GM15510 (cell line): ENCODE measurements at regions not wholly inside any gene's neighbourhood (a gene's known extent, or its start where the extent isn't known, plus 50 kb on each side); places are given as distances from the start of the nearest gene placed in this dataset.

Source experiments
- POLR2A ChIP-seq: IDR thresholded peaks from 3 replicates; pipeline ENCODE4 v1.6.1; 2011; ENCODE audit warnings: borderline replicate concordance; ENCODE audit not compliant: insufficient read length; ENCODE audit errors: extremely low read depth

DNA sequence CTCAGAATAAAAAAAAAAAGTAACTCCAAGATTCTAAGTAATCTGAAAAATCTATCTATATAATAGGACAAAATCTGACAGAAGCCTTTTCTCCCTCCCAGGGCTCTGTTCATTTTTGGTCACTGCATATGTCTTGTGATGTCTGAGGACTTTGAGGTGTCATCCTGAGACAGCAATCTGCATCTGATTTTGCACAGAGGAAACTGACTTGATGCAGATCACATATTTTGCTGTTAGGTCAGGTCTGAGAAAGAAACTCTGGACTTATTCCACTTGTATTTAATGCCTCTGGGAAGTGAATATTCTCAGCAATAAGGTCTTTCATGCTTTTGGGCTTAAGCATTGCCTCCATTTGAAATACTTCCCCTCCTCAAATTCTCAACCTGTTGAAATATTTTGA, 295.2 kb upstream of the THBS1 start:
- TF ChIP-seq POLR2A, result no peak

DNA sequence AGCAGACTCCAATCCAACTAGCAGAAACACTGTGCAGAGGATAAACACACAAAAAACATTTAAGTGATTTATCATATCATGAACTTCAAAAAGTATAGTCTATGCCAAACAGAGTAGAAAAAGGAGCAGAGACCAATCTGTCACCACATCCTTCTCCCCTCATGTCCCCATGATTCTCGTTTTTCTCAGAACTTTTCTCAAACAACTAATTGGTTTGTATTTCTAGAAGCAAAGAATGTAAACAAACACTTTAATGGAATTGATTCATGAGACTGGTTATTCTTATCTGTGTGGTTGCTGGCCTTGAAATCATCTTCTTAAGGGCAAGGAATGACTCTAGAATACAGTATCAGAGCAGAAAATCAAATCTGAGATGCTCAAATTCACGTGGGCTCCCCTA, 294.2 kb upstream of the THBS1 start:
- TF ChIP-seq POLR2A, result no peak

DNA sequence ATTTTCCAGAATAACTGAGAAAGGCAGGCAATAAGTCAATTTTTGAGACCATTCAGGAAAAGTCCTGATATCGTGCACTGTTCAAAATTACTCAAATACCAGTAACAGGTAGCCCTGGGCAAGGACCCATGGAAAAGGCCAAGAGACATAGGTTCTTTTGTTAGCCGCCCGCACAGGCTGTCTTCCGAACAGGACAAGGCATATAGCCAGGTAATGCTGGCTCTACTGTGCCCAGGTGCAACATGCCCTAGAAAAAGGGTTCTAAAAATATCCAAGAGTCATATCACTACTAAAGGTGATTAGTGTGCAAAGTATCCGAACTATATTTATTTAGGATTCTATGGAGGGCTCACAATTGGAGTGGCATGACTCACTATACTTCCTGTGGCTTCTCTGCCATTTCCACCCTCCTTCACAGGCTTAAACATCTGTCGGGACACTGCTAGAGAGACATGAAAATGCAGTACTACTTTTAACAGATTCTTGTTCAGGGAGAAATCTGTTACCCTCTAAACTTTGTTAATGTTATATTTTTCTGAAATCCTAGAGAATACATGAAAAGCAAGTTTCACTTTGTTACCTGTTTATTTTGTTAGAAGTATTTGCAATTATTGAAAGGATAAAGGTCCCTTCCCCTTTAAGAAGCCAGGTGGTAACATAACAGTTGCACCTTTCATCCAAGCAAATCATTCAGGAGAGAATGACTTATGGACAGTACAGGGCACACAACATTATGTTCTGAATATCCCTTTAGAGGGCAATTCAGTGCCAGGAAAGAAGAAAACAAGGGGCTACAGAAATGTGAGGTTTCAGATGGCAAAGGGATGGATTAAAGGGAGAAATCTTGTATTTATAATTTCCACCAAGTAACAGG, 293.3 kb upstream of the THBS1 start:
- TF ChIP-seq POLR2A, result no peak

DNA sequence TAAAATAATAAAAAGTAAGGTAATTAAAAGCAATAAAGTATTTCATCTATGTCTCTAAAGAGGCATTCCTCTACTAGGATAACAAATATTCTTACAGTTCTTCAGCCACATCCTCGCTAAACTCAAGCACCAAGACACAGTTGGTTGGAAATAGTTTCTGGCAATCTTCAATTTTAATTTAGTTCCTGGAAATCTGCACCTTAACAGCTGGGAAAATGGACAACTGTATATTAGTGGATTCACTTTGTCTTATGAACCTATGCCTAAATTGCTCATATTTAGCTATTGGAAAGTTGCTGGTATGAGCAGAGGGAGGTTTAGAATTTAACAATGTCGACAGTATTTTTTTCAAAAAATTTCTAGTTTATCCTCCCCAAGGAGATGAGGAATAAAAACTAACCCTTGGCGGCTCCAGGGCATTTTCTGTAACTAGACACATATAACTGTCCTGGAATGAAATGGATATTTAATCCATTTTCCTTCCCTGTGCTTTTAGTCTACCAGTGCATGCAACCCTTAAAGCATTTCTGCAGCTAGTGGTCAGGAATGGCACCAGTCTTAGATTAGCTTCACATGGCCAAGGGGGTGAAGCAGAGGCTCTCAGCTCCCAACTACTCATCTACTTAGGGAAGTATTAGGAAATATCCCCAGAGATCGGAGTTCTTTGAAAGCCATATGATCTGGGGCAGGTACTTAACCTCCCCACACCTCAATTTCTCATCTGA, 290.0 kb upstream of the THBS1 start:
- TF ChIP-seq POLR2A, result no peak

GRCh38 chr15:39291690-39292089, 289.2 kb upstream of the THBS1 start:
- TF ChIP-seq POLR2A, result no peak

DNA sequence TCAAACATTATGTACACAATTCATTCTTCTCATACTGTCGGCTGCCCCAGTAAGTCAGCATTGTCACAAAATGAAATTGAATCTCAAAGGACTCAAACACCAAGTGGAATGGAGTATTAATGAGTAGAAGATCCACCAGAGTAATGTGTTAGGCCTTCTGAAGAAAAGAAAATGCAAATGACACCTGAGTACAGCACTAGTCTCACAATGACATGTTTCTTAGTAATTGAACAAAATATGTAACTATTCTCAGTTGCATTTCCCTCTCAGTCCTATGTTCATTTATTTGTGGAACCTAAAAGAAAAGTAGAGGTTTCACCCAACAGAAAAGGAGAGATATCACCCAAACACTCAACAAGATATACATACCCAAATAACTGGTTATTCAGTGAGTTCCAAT, 283.9 kb upstream of the THBS1 start:
- no peak for TF ChIP-seq POLR2A

DNA sequence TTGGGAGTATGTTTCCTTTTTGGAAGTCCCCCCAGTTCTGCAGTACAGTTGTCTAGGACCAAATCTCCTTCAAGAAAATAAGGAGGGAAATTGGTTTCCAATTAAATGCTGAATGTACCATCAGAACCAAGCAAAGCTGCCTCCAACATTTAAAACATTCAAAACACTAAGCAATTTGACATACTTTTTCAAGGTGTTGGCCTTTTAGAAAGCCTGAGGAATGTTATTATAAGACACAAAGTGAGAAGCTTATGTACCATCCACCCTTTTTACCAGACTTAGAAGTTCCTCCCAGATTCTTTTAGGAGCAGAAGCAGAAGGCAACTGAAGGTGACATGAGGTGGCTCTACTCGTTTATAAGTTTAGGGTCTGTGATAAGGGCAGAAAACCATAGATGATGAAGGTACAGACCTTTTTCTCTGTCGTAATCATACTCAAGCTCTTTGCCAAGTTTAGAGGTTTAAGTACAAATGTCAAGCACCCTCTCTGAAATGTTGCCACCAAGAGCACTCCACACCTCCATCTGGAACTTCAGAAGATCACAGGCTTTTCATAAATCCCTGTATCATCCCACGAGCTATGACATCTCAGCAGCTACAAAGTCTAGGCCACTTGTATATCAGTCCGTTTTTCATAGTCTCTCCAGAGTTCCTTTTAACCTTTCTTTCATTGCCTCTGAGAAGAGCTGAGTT, 282.5 kb upstream of the THBS1 start:
- TF ChIP-seq POLR2A, result no peak

GRCh38 chr15:39299486-39300267, 281.2 kb upstream of the THBS1 start:
- no peak for TF ChIP-seq POLR2A

DNA sequence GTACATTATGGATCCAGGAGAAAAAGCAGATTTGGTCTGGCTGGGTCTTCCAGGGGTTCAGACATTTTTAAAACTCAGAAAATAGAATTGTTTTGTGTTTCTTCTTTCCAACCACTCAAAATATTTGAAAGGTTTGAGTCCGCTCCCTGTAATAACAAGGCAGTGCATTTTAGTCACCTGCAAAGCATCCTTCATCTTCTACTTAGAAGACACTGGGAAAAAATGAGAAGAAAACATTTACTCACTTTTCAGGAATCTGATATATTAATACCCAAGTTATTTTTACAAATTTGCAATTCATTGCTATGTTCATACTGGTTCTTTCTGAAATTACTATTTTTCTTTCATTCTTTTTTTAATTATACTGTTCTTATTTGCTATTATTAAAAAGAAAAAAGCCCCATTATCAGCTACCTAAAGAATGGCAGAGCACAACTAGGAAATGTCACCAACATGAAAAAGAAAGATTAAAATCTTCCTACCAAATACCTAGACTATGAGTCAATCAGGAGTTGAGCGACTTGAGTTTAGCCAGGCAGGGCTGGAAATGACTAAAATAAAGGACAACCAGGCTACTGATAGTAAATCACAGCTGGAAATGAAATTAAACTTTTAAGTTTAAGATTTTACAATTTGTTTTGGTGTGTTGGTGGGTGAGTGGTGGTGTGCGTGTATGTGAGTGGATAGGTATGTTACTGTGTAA, 280.3 kb upstream of the THBS1 start:
- TF ChIP-seq POLR2A, result no peak

DNA sequence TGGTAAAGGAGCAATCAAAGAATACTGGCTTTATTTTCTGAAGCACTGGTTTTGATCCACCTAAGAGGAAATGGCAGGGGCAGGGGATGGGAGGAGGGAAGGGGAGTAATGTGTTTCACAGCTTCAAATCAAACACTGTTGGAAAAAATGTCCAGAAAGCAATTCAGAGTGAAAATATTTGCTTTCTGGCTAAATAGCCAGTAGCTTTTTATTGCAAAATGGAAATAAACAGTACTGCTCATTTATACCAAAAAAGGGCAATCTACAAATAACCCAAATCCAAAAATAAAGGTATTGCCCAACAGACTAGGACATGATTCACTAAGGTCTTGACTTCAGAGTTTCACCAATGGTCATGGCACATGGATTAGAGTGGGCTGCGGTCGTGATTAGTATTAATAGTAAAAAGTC, 279.3 kb upstream of the THBS1 start:
- no peak for TF ChIP-seq POLR2A

DNA sequence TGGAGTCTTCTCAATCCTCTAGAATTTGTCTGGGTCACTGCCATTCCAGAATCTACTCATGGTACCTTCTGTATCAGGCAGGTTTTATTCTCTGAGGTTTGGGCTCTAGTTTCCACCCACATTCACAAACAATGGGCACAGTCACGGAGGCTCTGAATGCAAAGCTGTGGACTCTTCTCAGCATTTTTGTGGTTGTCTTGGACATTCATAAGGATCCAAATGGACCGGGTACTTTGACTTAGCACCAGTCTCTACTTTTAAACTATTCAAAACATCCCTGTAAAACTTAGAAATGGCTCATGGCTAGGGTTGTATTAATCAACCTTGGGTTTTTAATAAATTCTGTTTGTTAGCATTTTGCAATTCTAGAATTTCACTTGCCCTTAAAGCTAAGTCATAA, 277.9 kb upstream of the THBS1 start:
- no peak for TF ChIP-seq POLR2A

DNA sequence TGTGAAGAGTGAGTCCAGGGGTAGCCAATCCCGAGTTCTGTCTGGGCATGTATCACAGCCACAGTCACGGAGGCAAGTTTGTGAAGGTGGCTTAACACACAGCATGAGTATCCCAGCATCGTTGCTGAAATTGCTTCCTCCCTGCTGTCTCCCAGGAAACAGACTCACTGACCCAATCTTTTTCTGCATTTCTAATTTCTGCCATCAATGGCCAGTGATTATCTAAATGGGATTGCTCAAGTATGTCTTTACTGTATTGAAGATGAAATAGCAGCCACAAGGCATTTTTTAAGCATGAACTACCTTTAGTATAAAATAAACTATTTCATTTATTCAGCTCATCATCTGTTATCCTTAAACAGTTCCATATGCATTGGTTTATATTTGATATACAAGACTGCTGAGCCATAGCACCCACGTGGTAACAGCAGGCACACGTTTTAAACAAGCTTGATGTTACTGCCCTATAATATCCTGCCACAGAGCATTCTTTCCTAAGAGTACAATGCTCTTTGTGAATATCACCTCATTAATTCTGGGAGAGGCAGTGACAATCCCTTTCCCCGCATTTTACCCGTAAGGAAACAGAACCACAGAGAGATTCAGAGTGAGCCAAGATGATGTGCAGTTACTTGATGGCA, 276.6 kb upstream of the THBS1 start:
- TF ChIP-seq POLR2A, result no peak

DNA sequence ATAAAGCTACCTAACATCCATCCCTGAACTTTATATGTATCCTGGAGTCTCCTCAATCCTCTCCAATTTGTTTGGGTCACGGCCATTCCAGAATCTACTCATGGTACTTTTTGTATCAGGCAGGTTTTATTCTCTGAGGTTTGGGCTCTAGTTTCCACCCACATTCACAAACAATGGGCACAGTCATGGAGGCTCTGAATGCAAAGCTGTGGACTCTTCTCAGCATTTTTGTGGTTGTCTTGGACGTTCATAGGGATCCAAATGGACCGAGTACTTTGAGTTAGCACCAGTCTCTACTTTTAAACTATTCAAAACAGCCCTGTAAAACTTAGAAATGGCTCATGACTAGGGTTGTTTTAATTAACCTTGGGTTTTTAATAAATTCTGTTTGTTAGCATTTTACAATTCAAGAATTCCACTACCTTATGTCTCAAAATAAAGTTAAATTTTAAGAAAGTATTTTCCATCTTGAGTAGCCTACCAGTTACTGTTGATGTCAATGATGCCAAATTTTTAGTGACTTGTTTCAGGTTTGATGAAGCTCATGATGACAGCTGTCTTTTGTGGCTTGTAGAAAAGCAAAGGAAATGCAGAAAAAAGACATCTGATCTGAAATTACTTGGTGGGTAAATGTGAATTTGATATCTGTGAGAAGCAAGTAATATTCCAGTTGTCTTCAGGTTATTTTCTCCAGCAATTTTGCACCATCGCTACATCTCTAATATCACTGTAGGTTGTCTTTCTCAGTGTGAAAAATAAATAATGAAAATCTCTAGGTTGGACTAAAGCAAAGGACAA, 275.7 kb upstream of the THBS1 start:
- TF ChIP-seq POLR2A, result no peak
